HL-60 (cell line): ENCODE measurements at regions not wholly inside any gene's neighbourhood (a gene's known extent, or its start where the extent isn't known, plus 50 kb on each side); places are given as distances from the start of the nearest gene placed in this dataset.

Experiments used
- CTCF ChIP-seq: IDR thresholded peaks from one replicate; pipeline ENCODE4 v1.5.1; 2011; ENCODE audit warnings: low read length, control low read depth, inconsistent platforms; ENCODE audit not compliant: insufficient read depth
- GABPA ChIP-seq: IDR thresholded peaks from 2 replicates; pipeline ENCODE4 v1.6.1; 2012; ENCODE audit warnings: low read depth
- REST ChIP-seq: IDR thresholded peaks from 2 replicates; pipeline ENCODE4 v1.6.1; 2012; ENCODE audit warnings: low read depth; ENCODE audit not compliant: insufficient replicate concordance

GRCh38 chr2:195602687-195603086 is 54.3 kb upstream of the SLC39A10 start:
- TF ChIP-seq CTCF (no peak), GABPA (no peak), REST (no peak)
